ENCODE measurements at regions not wholly inside any gene's neighbourhood (a gene's known extent, or its start where the extent isn't known, plus 50 kb on each side); places are given as distances from the start of the nearest gene placed in this dataset.
"Not testable (repeated sequence)": the region's sequence is repeated elsewhere in the genome, so short reads cannot be mapped to it uniquely, and the experiment has no call there.

DNA sequence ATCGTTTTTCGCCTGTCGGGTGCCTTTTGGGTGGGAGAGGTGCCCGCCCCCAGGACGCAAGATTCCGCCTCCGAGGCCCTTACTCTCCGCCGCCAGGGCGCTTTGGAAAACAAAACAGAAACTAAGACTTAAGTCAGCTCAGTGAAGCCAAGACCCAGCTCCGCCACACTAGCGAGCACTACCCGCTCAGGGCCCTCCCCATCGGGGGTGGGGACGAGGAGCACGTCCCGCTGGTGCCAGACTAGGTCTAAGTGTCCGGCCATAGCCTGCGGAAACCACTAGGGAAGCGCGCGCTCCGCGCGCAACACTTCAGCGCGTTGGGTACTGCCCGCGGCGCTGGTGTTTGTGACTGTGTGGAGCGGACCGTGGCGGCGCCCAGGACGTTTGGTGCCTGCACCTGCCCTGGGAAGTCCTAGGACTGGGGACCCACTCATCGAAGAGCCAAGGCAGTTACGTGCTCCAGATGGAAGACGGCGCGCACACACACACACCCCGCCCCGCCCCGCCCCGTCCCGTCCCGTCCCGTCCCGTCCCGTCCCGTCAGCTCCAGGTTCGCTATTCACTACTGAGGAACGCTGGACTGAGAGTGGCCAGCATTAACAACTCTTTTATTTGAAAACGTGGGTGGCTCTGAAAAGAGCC lies 57.6 kb upstream of the BOLA1 start:
- not testable (repeated sequence) for H2AFZ ChIP-seq (ENCODE audit: low read length); H3K4me2 ChIP-seq (ENCODE audit: low read depth, low read length, poor library complexity, severe bottlenecking); H3K4me3 ChIP-seq (ENCODE audit: low read length, poor library complexity, severe bottlenecking); H3K9me2 ChIP-seq (replicated peaks; ENCODE audit: low read depth, low read length); H3K36me3 ChIP-seq (ENCODE audit: insufficient read depth, low read length); H3F3A ChIP-seq (ENCODE audit: low read depth); H3K27me3 ChIP-seq (ENCODE audit: insufficient read depth, low read length, poor library complexity, severe bottlenecking); H3K9me3 ChIP-seq (ENCODE audit: insufficient read depth, low read depth, low read length); H3K9ac ChIP-seq (ENCODE audit: low read depth, low read length, poor library complexity, severe bottlenecking)
- peaks cover 35% of the 10 kb centered on the region for H3K79me2 ChIP-seq (ENCODE audit: insufficient read depth, low read length)
- peaks cover 30% of the 10 kb centered on the region for H4K20me1 ChIP-seq (ENCODE audit: insufficient read depth, low read length, poor library complexity, severe bottlenecking)
- H3K4me1 ChIP-seq (ENCODE audit: insufficient read depth, low read length, poor library complexity, severe bottlenecking), result peaks cover 27% of the 10 kb centered on the region

GRCh38 chr1:149842458-149843064 lies 56.8 kb upstream of the BOLA1 start:
- not testable (repeated sequence) for H2AFZ ChIP-seq (ENCODE audit: low read length); H3K9me2 ChIP-seq (replicated peaks; ENCODE audit: low read depth, low read length); H3K9ac ChIP-seq (ENCODE audit: low read depth, low read length, poor library complexity, severe bottlenecking); H3K27me3 ChIP-seq (ENCODE audit: insufficient read depth, low read length, poor library complexity, severe bottlenecking); H3K36me3 ChIP-seq (ENCODE audit: insufficient read depth, low read length); H3K9me3 ChIP-seq (ENCODE audit: insufficient read depth, low read depth, low read length); H3K4me2 ChIP-seq (ENCODE audit: low read depth, low read length, poor library complexity, severe bottlenecking); H3K4me3 ChIP-seq (ENCODE audit: low read length, poor library complexity, severe bottlenecking); H3F3A ChIP-seq (ENCODE audit: low read depth)
- peaks cover 43% of the 10 kb centered on the region for H3K79me2 ChIP-seq (ENCODE audit: insufficient read depth, low read length)
- peaks cover 30% of the 10 kb centered on the region for H4K20me1 ChIP-seq (ENCODE audit: insufficient read depth, low read length, poor library complexity, severe bottlenecking)
- H3K4me1 ChIP-seq (ENCODE audit: insufficient read depth, low read length, poor library complexity, severe bottlenecking), result peaks cover 35% of the 10 kb centered on the region

GRCh38 chr1:149843431-149844041 lies 55.8 kb upstream of the BOLA1 start:
- peak overlapping the region; percentile 88 for H3K4me3 ChIP-seq (ENCODE audit: low read length, poor library complexity, severe bottlenecking)
- H3K4me2 ChIP-seq (ENCODE audit: low read depth, low read length, poor library complexity, severe bottlenecking), result peak overlapping the region; percentile 92
- TF ChIP-seq CTCF (conservative IDR thresholded peaks at IDR 0.05; ENCODE audit: low read length) (no peak), EZH2phosphoT487 (IDR thresholded peaks at IDR 0.05; ENCODE audit: borderline replicate concordance) (no peak)
- H3K36me3 ChIP-seq (ENCODE audit: insufficient read depth, low read length), result no peaks in the 10 kb centered on the region
- no peaks in the 10 kb centered on the region for H3K9me2 ChIP-seq (replicated peaks; ENCODE audit: low read depth, low read length)
- H3K79me2 ChIP-seq (ENCODE audit: insufficient read depth, low read length), result peaks cover 53% of the 10 kb centered on the region
- no peaks in the 10 kb centered on the region for H3K27me3 ChIP-seq (ENCODE audit: insufficient read depth, low read length, poor library complexity, severe bottlenecking)
- peaks cover 44% of the 10 kb centered on the region for H3K4me1 ChIP-seq (ENCODE audit: insufficient read depth, low read length, poor library complexity, severe bottlenecking)
- no peak overlapping the region for H2AFZ ChIP-seq (ENCODE audit: low read length)
- no peaks in the 10 kb centered on the region for H3F3A ChIP-seq (ENCODE audit: low read depth)
- H3K9me3 ChIP-seq (ENCODE audit: insufficient read depth, low read depth, low read length), result no peaks in the 10 kb centered on the region
- H4K20me1 ChIP-seq (ENCODE audit: insufficient read depth, low read length, poor library complexity, severe bottlenecking), result peaks cover 30% of the 10 kb centered on the region
- H3K9ac ChIP-seq (ENCODE audit: low read depth, low read length, poor library complexity, severe bottlenecking), result peak overlapping the region; percentile 89

DNA sequence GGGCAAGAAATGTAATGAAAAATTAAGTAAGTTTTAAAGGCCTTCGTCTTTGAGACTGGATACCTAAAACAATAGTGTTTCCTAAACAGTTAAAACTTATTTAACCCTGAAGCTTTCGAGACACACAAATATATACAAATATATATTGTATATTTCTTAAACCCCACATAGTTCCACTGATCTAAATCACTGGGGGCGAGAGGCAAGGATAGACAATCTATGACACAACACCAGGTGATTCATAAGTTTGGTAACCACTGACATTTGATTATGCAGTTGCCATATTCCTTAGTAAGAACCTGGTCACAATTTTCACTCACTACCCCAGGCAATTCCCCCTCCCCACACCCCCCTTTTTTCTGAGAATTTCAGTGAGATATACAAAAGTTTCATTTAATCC lies 55.3 kb upstream of the BOLA1 start:
- H3F3A ChIP-seq (ENCODE audit: low read depth), result no peaks in the 10 kb centered on the region
- H3K27me3 ChIP-seq (ENCODE audit: insufficient read depth, low read length, poor library complexity, severe bottlenecking), result no peaks in the 10 kb centered on the region
- peak overlapping the region; percentile 88 for H3K4me3 ChIP-seq (ENCODE audit: low read length, poor library complexity, severe bottlenecking)
- peak overlapping the region; percentile 92 for H3K4me2 ChIP-seq (ENCODE audit: low read depth, low read length, poor library complexity, severe bottlenecking)
- no peaks in the 10 kb centered on the region for H3K9me3 ChIP-seq (ENCODE audit: insufficient read depth, low read depth, low read length)
- H3K36me3 ChIP-seq (ENCODE audit: insufficient read depth, low read length), result no peaks in the 10 kb centered on the region
- H3K79me2 ChIP-seq (ENCODE audit: insufficient read depth, low read length), result peaks cover 59% of the 10 kb centered on the region
- peaks cover 34% of the 10 kb centered on the region for H4K20me1 ChIP-seq (ENCODE audit: insufficient read depth, low read length, poor library complexity, severe bottlenecking)
- H2AFZ ChIP-seq (ENCODE audit: low read length), result no peak overlapping the region
- no peak for TF ChIP-seq EZH2phosphoT487 (IDR thresholded peaks at IDR 0.05; ENCODE audit: borderline replicate concordance)
- no peak for TF ChIP-seq CTCF (conservative IDR thresholded peaks at IDR 0.05; ENCODE audit: low read length)
- H3K4me1 ChIP-seq (ENCODE audit: insufficient read depth, low read length, poor library complexity, severe bottlenecking), result peaks cover 50% of the 10 kb centered on the region
- no peaks in the 10 kb centered on the region for H3K9me2 ChIP-seq (replicated peaks; ENCODE audit: low read depth, low read length)
- peak overlapping the region; percentile 89 for H3K9ac ChIP-seq (ENCODE audit: low read depth, low read length, poor library complexity, severe bottlenecking)
